MM.1S (cell line): ENCODE measurements at regions not wholly inside any gene's neighbourhood (a gene's known extent, or its start where the extent isn't known, plus 50 kb on each side); places are given as distances from the start of the nearest gene placed in this dataset.
A peak's percentile ranks its signal among the peaks of the same experiment; 100 is the strongest.

Experiments
- DNase-seq: peaks from one replicate; pipeline ENCODE4 v3.0.0-alpha.2; 2015
- H2AFZ ChIP-seq: fragments of 300-600 bp; sonication (generic); 2 replicates; pipeline ENCODE4 v1.6.0; 2016; ENCODE audit warnings: antibody characterized with exemption, low read length
- H3F3A ChIP-seq: fragments of 300-600 bp; sonication (generic); 2 replicates; pipeline ENCODE4 v1.6.1; 2016; ENCODE audit warnings: mild to moderate bottlenecking, antibody characterized with exemption, low read length, moderate library complexity, mixed read lengths; ENCODE audit not compliant: insufficient read depth
- H3K27ac ChIP-seq: fragments of 300-600 bp; sonication (generic); 2 replicates; pipeline ENCODE4 v1.5.1; 2016; ENCODE audit warnings: mild to moderate bottlenecking, low read length
- H3K27me3 ChIP-seq: fragments of 300-600 bp; sonication (generic); replicated peaks from 2 replicates; pipeline ENCODE4 v1.6.0; 2016; ENCODE audit warnings: low read length; ENCODE audit not compliant: insufficient read depth
- H3K36me3 ChIP-seq: fragments of 300-600 bp; sonication (generic); replicated peaks from 2 replicates; pipeline ENCODE4 v1.6.1; 2016; ENCODE audit warnings: mild to moderate bottlenecking, low read length, mixed read lengths; ENCODE audit not compliant: insufficient read depth
- H3K4me1 ChIP-seq: fragments of 300-600 bp; sonication (generic); 2 replicates; pipeline ENCODE4 v1.6.1; 2016; ENCODE audit warnings: low read length, mixed read lengths
- H3K4me2 ChIP-seq: fragments of 300-600 bp; sonication (generic); 2 replicates; pipeline ENCODE4 v1.6.0; 2016; ENCODE audit warnings: low read depth, low read length
- H3K4me3 ChIP-seq: fragments of 300-600 bp; sonication (generic); 2 replicates; pipeline ENCODE4 v1.5.1; 2016; ENCODE audit warnings: low read length, mixed read lengths
- H3K79me2 ChIP-seq: fragments of 300-600 bp; sonication (generic); 2 replicates; pipeline ENCODE4 v1.6.1; 2016; ENCODE audit warnings: mixed run types, low read length, mixed read lengths
- H3K9ac ChIP-seq: fragments of 300-600 bp; sonication (generic); 2 replicates; pipeline ENCODE4 v1.6.1; 2016; ENCODE audit warnings: low read length, mixed read lengths
- H3K9me2 ChIP-seq: fragments of 300-600 bp; sonication (generic); replicated peaks from 2 replicates; pipeline ENCODE4 v1.6.1; 2016; ENCODE audit warnings: mild to moderate bottlenecking, low read length, mixed read lengths; ENCODE audit not compliant: insufficient read depth
- H3K9me3 ChIP-seq: fragments of 300-600 bp; sonication (generic); replicated peaks from 2 replicates; pipeline ENCODE4 v1.6.1; 2016; ENCODE audit warnings: mild to moderate bottlenecking, low read length, mixed read lengths; ENCODE audit not compliant: insufficient read depth
- H4K20me1 ChIP-seq: fragments of 300-600 bp; sonication (generic); 2 replicates; pipeline ENCODE4 v1.6.1; 2016; ENCODE audit warnings: mild to moderate bottlenecking, low read length, moderate library complexity, mixed read lengths; ENCODE audit not compliant: insufficient read depth
- CTCF ChIP-seq: fragments of 300-600 bp; sonication (generic); IDR thresholded peaks from 2 replicates; pipeline ENCODE4 v1.5.1; 2016; ENCODE audit warnings: antibody characterized with exemption, low read length, mixed read lengths
- EZH2 ChIP-seq: fragments of 300-600 bp; sonication (generic); optimal IDR thresholded peaks from 2 replicates; pipeline ENCODE3; 2017; ENCODE audit warnings: low read depth, mild to moderate bottlenecking, antibody characterized with exemption, low read length, mixed read lengths
- EZH2phosphoT487 ChIP-seq: fragments of 300-600 bp; sonication (generic); IDR thresholded peaks from 2 replicates; pipeline ENCODE4 v1.6.1; 2018; ENCODE audit warnings: antibody characterized with exemption, low read length

DNA sequence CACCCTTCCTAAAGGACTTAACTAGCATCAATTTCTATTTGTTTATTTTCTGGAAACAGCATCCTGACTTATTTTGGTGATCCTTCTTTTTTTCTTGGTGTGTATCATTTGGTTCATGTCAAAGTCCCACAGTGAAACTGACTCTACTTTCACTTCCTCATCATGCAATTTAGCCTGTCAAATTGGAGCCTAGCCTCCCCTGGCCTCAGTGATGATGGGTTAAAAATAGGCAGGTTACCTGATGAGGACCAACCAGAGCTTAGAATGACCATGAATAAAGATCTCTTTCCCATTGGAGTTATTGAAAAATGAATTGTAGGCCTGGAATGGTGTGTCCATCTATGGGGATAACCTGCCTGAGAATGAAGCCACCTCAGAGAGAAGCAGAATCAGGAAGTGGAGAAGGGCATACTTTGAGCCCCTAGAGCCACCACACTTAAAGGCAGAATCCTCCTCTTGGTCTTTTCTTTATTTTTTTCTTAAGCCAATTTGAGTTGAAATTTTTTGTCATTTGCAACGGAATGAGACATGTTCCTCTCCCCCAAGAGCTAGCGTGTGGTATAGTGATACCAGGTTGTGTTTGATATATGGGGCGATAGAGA, 105.6 kb downstream of the BTBD3 start:
- no peak for TF ChIP-seq EZH2
- TF ChIP-seq EZH2phosphoT487, result no peak
- no peak for TF ChIP-seq CTCF
- peak overlapping the region; percentile 17; the same call in 1 of the 2 replicates for H3K27ac ChIP-seq
- no peaks in the 10 kb centered on the region for H3K79me2 ChIP-seq
- no peak overlapping the region for H3K9ac ChIP-seq
- peak overlapping the region; percentile 19 for H3K4me2 ChIP-seq
- no peaks in the 10 kb centered on the region for H3K9me3 ChIP-seq
- no peaks in the 10 kb centered on the region for H3F3A ChIP-seq
- no peaks in the 10 kb centered on the region for H3K27me3 ChIP-seq
- no peak overlapping the region for H3K4me3 ChIP-seq
- no peaks in the 10 kb centered on the region for H3K36me3 ChIP-seq
- peak; percentile 60 for DNase-seq
- H3K4me1 ChIP-seq, result peaks cover 12% of the 10 kb centered on the region
- no peaks in the 10 kb centered on the region for H3K9me2 ChIP-seq
- H4K20me1 ChIP-seq, result no peaks in the 10 kb centered on the region
- no peak overlapping the region for H2AFZ ChIP-seq

GRCh38 chr20:12028771-12029170, 111.1 kb downstream of the BTBD3 start:
- DNase-seq, result no peak
- no peak overlapping the region for H3K27ac ChIP-seq
- no peak overlapping the region for H3K4me3 ChIP-seq
- no peak overlapping the region for H3K9ac ChIP-seq
- no peaks in the 10 kb centered on the region for H4K20me1 ChIP-seq
- H3K27me3 ChIP-seq, result no peaks in the 10 kb centered on the region
- H3K9me2 ChIP-seq, result no peaks in the 10 kb centered on the region
- H3K9me3 ChIP-seq, result no peaks in the 10 kb centered on the region
- TF ChIP-seq EZH2phosphoT487, result no peak
- TF ChIP-seq EZH2, result no peak
- no peak for TF ChIP-seq CTCF
- H3K79me2 ChIP-seq, result no peaks in the 10 kb centered on the region
- no peaks in the 10 kb centered on the region for H3K36me3 ChIP-seq
- H3K4me1 ChIP-seq, result peaks cover 1% of the 10 kb centered on the region
- H2AFZ ChIP-seq, result no peak overlapping the region
- H3F3A ChIP-seq, result no peaks in the 10 kb centered on the region
- no peak overlapping the region for H3K4me2 ChIP-seq

GRCh38 chr20:12030470-12030869, 112.8 kb downstream of the BTBD3 start:
- Histone ChIP-seq H3F3A (no peaks in the 10 kb centered on the region), H4K20me1 (no peaks in the 10 kb centered on the region), H3K27me3 (no peaks in the 10 kb centered on the region), H3K27ac (no peak overlapping the region), H3K9me2 (no peaks in the 10 kb centered on the region), H3K4me1 (no peaks in the 10 kb centered on the region), H3K9ac (no peak overlapping the region), H2AFZ (no peak overlapping the region), H3K4me2 (no peak overlapping the region), H3K9me3 (no peaks in the 10 kb centered on the region), H3K4me3 (no peak overlapping the region), H3K36me3 (no peaks in the 10 kb centered on the region), H3K79me2 (no peaks in the 10 kb centered on the region)
- TF ChIP-seq EZH2 (no peak), CTCF (no peak), EZH2phosphoT487 (no peak)
- no peak for DNase-seq
